Lower lobe of right lung (tissue), 2 donors: ENCODE measurements at regions not wholly inside any gene's neighbourhood (a gene's known extent, or its start where the extent isn't known, plus 50 kb on each side); places are given as distances from the start of the nearest gene placed in this dataset.
A peak's percentile ranks its signal among the peaks of the same experiment; 100 is the strongest.

Experiments used
- ATAC-seq, 2 donors: fragments of 200-7000 bp; cut with Tn5 transposase; one replicate each; pipeline ENCODE4 v1.9.1; 2020 to 2022; ENCODE audit warnings: mild to moderate bottlenecking in 2 of 2, moderate library complexity in 2 of 2
- DNase-seq: peaks from one replicate; pipeline ENCODE4 v3.0.0-alpha.2; 2020
- H3K27ac ChIP-seq: fragments of 200-600 bp; one replicate; pipeline ENCODE4 v1.8.0; 2022
- H3K27me3 ChIP-seq: fragments of 200-600 bp; one replicate; pipeline ENCODE4 v1.8.0; 2022; ENCODE audit warnings: low read depth
- H3K36me3 ChIP-seq: fragments of 200-600 bp; one replicate; pipeline ENCODE4 v1.8.0; 2022; ENCODE audit warnings: mild to moderate bottlenecking
- H3K4me1 ChIP-seq: fragments of 200-600 bp; one replicate; pipeline ENCODE4 v1.8.0; 2022
- H3K4me3 ChIP-seq: fragments of 200-600 bp; one replicate; pipeline ENCODE4 v1.8.0; 2022; ENCODE audit warnings: mild to moderate bottlenecking
- H3K9me3 ChIP-seq: fragments of 200-600 bp; one replicate; pipeline ENCODE4 v1.8.0; 2022
- intact Hi-C: fragments of 100-400 bp; cut with DNase I; formaldehyde crosslinking; loops from one replicate; pipeline ENCODE4 v1.11.0; 2022
- TF ChIP-seq, protein P1 (sequence below): fragments of 200-600 bp; IDR thresholded peaks from one replicate; pipeline ENCODE4 v1.8.0; 2022; ENCODE audit warnings: antibody characterized with exemption, mild to moderate bottlenecking
- donor health status: DM: no; HTN: yes; CAD: no; lungs with severe emphysema.

- Histone ChIP-seq H3K4me3 (no peak overlapping the region), H3K36me3 (no peaks in the 10 kb centered on the region), H3K4me1 (no peaks in the 10 kb centered on the region), H3K27me3 (no peaks in the 10 kb centered on the region), H3K27ac (no peak overlapping the region), H3K9me3 (no peaks in the 10 kb centered on the region)
- TF ChIP-seq, protein P1, sequence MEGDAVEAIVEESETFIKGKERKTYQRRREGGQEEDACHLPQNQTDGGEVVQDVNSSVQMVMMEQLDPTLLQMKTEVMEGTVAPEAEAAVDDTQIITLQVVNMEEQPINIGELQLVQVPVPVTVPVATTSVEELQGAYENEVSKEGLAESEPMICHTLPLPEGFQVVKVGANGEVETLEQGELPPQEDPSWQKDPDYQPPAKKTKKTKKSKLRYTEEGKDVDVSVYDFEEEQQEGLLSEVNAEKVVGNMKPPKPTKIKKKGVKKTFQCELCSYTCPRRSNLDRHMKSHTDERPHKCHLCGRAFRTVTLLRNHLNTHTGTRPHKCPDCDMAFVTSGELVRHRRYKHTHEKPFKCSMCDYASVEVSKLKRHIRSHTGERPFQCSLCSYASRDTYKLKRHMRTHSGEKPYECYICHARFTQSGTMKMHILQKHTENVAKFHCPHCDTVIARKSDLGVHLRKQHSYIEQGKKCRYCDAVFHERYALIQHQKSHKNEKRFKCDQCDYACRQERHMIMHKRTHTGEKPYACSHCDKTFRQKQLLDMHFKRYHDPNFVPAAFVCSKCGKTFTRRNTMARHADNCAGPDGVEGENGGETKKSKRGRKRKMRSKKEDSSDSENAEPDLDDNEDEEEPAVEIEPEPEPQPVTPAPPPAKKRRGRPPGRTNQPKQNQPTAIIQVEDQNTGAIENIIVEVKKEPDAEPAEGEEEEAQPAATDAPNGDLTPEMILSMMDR, result no peak
- intact Hi-C loops, result loop anchor here (10.0 kb wide), 1 partner anchor 200 kb away; no protein-coding TSS in a partner anchor
- ATAC-seq (no peak), DNase-seq (no peak)
These were observed 340.0 kb upstream of the SATB1 start for GRCh38 chr3:18765161-18765560.

GRCh38 chr3:18761530-18761929, 336.4 kb upstream of the SATB1 start:
- Histone ChIP-seq H3K27me3 (no peaks in the 10 kb centered on the region), H3K4me3 (no peak overlapping the region), H3K9me3 (no peaks in the 10 kb centered on the region), H3K27ac (no peak overlapping the region), H3K4me1 (no peaks in the 10 kb centered on the region), H3K36me3 (no peaks in the 10 kb centered on the region)
- DNase-seq (no peak), ATAC-seq (no peak)
- intact Hi-C loops, result loop anchor here (10.0 kb wide), 1 partner anchor 197 kb away; no protein-coding TSS in a partner anchor
- TF ChIP-seq, protein P1, result no peak

GRCh38 chr3:18758047-18758704, 333.0 kb upstream of the SATB1 start:
- Histone ChIP-seq H3K36me3 (no peaks in the 10 kb centered on the region), H3K4me1 (no peaks in the 10 kb centered on the region), H3K27me3 (no peaks in the 10 kb centered on the region), H3K27ac (no peak overlapping the region), H3K4me3 (no peak overlapping the region), H3K9me3 (no peaks in the 10 kb centered on the region)
- TF ChIP-seq, protein P1, result peak; percentile 64
- intact Hi-C loops, result no loop called here
- DNase-seq (no peak), ATAC-seq (peak; percentile 90)

DNA sequence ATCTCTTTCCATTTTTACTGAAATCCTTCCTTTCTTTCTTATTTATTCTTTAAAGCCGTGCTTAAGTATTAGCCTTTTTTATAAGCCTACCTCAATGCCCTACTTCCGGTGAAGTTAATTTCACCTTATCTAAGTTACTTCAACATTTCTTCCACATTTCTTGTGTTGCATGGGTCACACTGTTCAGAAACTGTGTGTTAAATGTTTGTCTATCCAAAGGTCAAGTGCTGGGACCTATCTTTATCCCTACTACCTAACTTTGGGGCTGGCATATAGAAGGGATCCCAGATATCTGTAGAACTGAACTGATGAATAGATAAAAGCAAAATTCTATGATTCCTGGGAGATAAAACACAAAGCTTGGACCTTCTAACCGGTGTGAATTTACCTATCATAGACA, 332.3 kb upstream of the SATB1 start:
- TF ChIP-seq, protein P1, result no peak
- Histone ChIP-seq H3K9me3 (no peaks in the 10 kb centered on the region), H3K36me3 (no peaks in the 10 kb centered on the region), H3K27me3 (no peaks in the 10 kb centered on the region), H3K4me3 (no peak overlapping the region), H3K4me1 (no peaks in the 10 kb centered on the region), H3K27ac (no peak overlapping the region)
- ATAC-seq, result no peak
- intact Hi-C loops, result no loop called here
- DNase-seq, result no peak

- Histone ChIP-seq H3K27me3 (no peaks in the 10 kb centered on the region), H3K4me1 (no peaks in the 10 kb centered on the region), H3K4me3 (no peak overlapping the region), H3K9me3 (no peaks in the 10 kb centered on the region), H3K36me3 (no peaks in the 10 kb centered on the region), H3K27ac (no peak overlapping the region)
- no peak for ATAC-seq
- DNase-seq, result no peak
- intact Hi-C loops, result no loop called here
- TF ChIP-seq, protein P1, result no peak
These were observed 327.3 kb upstream of the SATB1 start for GRCh38 chr3:18752273-18752934.
